Hindlimb muscle (tissue), 1 donor: ENCODE measurements at regions not wholly inside any gene's neighbourhood (a gene's known extent, or its start where the extent isn't known, plus 50 kb on each side); places are given as distances from the start of the nearest gene placed in this dataset.
"Not testable (repeated sequence)": the region's sequence is repeated elsewhere in the genome, so short reads cannot be mapped to it uniquely, and the experiment has no call there.

Experiments used
- DNase-seq: peaks from one replicate; pipeline ENCODE4 v3.0.0-alpha.2; 2013

- peak; percentile 6 for DNase-seq
Measured at GRCh38 chr4:187827631-187828030, 167.9 kb upstream of the ZFP42 start.

GRCh38 chr4:187839765-187840164, 155.8 kb upstream of the ZFP42 start:
- no peak for DNase-seq

- no peak for DNase-seq
Measured at GRCh38 chr4:187840814-187841213, 154.8 kb upstream of the ZFP42 start.

DNA sequence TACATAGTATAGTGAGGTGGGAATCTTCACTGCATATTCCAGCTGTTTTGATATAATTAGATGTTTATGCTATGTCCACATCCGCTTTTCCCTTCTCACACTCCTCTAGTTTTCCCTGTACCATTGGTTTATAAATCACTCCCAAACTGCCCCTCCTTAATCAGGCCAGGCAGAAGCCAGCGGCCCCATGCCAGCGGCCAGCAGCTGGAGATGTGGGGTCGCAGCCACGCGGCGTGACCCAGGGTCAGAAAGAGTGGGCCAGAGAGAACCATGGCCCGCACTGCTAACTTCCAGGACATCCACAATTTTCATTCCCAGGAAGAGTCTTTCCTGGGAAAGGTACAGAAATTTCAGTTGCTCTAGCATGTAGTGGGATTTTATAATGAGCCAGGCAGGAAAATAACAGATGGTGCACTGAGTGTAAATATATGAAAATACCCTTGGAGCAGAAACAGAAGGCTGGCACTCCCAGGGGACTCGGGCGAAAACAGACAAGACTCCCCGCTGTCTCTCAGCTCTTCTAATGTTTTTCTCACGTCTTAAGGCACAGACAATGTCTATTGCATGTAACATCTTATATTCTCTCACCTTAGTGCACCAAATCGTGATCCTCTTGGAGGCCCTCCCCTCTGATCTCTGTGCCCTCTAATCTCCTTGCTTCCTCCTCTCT, 145.9 kb upstream of the ZFP42 start:
- no peak for DNase-seq

GRCh38 chr4:187865914-187866313, 129.7 kb upstream of the ZFP42 start:
- no peak for DNase-seq

- no peak for DNase-seq
Measured at GRCh38 chr4:187883049-187883448, 112.5 kb upstream of the ZFP42 start.

DNA sequence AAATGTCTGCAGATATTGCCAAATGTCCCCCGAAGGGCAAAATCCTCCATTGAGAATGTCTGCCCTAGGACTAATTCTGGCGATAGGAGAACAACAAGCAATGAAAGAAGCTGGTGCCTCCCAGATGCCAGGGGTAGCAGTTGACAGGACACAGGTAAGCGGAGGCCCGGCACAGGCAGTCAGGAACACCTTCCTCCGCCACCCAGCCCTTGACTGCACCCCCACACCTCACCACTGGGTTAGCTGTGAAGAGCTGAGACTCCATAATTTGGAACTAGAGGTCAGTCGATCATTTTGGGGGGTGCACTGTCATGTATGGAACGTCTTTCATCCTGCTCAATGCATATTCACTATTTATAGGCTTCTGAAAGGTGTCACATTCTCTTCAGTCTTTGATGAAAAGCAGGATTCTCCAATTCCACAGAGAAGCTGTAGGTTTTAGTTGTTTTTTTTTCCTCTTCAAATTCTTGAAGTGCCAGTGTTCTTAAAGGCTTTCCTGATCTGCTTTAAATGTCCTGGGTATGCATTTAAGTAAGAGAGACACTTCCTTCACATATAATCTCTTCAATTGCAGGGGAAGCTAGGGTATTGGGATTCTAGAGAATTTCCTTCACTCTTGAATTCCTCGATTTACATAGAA, 111.6 kb upstream of the ZFP42 start:
- DNase-seq: no peak

DNA sequence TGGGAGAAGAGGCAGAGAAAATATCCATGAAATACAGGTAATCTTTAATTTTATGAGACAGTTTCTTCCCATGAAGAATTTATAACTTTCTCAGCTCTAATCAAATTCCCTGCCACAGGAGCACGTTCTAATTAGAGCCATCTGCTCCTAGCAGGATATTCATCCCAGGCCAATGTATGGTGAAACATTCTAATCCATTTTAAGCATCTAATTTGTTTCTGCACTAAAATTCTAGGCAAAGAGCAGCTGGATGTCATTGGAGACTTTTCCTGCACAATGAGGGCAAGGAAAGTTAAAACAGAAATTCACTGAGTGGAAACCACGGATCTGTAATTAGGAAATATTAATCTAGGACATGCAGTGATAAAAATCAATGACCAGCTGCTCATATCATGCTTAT, 107.7 kb upstream of the ZFP42 start:
- no peak for DNase-seq

GRCh38 chr4:187889651-187890050, 105.9 kb upstream of the ZFP42 start:
- no peak for DNase-seq

- no peak for DNase-seq
Measured at GRCh38 chr4:187893418-187893817, 102.2 kb upstream of the ZFP42 start.

DNA sequence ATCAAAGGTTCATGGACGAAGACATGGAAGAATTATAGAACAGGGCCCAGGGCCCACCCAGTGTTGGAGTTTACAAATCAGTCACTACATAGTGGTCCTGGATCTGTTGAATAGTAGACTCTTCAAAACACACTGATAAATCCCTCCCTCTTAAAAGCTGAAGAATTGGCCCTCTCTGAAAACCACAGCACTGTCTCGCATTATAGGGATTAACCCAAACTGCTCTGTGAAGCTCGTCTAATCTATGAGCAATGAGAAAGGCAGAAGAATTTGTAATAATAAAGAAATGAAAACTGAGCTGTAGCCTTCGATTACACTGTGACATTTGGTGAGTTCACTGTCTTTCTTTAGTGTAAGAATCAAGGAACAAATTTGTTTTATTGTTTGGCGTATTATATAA, 92.5 kb upstream of the ZFP42 start:
- DNase-seq: no peak

DNA sequence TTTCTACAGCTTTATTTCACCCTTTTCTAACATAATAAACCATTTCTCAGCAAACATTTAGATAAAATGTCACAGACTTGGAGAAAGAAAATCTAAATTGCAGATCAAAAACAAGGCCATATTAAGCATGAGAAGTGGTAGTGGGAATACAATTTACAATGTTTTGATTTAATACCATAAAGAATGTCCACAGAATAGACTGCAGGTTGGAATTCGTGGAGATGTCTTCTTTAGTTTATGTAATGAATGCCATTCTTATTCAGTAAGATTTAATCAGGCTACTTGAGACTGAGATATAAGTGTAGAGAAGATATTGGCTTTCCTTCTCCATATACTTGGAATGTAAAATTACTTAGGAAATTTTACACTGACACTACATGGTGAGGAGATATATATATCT, 91.9 kb upstream of the ZFP42 start:
- no peak for DNase-seq

DNA sequence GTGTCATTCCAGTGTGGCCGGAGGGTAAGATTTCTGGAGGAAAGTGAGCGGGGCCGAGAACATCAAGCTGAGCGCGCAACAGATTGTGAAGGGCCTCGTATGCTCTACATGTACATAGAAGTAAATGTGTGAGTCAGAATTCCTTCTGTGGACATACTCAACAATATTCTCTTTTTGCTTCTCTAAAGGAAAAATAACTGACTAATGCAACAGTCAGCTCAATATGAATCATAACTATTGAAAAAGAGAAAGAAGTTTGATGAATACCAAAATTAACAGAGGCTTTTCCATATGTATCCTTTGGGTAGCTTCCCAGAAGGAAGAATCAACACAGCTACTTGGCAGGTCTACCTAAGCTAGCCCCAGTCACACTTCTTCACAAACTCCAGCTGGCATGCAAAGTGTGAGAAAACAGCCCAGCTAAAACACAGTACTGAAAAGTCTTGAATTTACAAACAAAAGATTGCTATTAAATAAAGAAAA, 87.5 kb upstream of the ZFP42 start:
- peak; percentile 74 for DNase-seq

DNA sequence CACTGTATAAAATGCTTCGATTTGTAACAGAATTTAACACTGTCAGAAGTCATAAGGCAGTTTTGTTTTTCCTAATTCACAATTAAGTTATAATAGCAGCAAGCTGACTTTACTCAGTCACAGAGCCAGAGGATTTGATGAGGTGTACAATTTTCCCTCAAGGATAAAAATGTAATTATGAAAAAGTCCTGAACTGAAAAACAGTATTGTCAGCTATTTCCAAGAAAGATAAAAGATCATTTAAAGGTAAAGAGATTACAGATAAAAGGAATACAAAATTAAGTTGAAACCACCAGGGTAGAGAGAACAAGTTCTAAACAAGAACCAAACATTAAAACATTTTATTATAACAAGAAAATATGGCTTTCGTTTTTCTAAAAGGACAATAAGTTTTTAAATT, 86.8 kb upstream of the ZFP42 start:
- no peak for DNase-seq

GRCh38 chr4:187910741-187911140, 84.8 kb upstream of the ZFP42 start:
- no peak for DNase-seq

GRCh38 chr4:187915406-187915805, 80.2 kb upstream of the ZFP42 start:
- DNase-seq: not testable (repeated sequence)

DNA sequence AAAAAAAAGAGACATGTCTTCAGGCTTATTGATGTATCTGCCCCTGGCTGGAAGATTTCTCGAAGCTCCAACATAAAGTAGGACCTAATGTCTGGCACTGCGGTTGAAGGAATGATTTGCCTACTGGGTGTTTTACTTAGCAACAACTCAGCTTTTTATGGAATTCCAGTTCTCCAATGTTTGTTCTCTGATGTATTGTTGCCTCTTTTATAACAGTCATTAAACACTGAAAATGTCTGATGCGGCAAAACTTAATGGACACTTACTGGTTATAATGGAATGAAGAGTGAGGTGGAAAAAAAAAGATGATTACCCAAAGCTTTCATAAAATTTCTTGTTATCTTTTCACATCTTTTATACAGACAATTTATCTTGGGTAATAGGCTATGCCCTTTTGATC, 75.6 kb upstream of the ZFP42 start:
- no peak for DNase-seq

DNA sequence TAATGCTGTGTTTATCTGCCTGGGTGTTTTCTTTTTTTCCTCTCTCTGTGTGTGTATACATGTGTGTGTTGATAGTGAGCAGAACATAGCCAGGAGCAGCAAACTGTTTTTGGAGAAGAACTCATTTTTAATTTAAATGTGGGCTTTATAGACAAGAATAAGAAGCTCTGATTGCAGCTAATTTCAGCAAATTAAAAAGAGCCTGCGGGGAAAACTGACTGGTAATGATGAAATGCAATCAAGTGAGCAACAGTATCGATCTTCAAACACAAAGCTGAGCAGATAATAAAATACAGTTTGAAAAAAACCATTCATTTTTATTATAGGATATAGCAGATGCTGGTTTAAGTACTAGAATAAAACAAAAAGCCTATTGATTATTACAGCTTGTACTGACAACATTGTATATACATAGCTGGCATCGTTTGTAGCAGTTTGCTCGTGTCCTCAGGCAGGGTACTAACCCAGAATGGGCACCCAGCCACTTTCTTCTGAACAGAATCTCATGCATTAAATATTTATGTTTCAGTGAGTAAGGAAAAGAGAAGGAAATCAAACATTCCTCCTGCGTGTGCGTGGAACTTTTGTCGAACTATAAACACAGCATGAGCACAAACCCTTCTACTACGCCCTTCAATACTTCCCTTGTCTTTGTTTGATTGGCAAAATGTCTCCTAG, 73.5 kb upstream of the ZFP42 start:
- no peak for DNase-seq

DNA sequence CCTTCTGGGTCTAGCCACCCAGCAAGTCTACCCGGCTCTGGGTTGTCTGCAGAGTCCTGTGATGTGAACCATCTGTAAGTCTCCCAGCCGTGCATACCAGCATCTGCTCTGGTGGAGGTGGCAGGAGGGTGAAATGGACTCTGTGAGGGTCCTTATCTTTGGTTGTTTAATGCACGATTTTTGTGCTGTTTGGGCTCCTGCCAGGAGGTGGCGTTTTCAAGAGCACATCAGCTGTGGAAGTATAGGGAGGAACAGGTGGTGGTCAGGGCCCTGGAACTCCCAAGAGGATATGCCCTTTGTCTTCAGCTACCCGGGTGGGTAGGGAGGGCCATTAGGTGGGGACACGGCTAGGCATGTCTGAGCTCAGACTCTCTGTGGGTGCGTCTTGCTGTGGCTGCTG, 66.5 kb upstream of the ZFP42 start:
- no peak for DNase-seq

DNA sequence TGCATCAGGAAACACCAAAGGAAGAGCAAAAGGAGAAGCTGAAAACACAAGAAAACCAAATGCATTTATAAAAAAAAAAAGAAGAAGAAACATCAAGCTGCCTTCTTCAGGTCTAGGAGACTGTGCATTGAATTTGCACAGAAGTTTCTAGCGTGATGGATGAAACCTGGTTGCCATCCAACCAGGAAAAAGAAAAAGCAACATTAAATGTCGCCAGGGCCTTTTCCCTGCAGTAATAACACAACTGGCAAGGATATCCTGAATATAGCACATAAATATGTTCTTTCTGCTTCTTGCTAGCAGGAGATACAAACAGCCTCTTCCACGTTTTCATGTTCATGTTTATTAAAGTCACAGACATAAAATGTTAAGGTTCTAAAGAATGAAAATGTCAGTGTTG, 60.8 kb upstream of the ZFP42 start:
- DNase-seq: no peak

GRCh38 chr4:187937557-187937956, 58.0 kb upstream of the ZFP42 start:
- no peak for DNase-seq

GRCh38 chr4:187940299-187940698, 55.3 kb upstream of the ZFP42 start:
- no peak for DNase-seq

DNA sequence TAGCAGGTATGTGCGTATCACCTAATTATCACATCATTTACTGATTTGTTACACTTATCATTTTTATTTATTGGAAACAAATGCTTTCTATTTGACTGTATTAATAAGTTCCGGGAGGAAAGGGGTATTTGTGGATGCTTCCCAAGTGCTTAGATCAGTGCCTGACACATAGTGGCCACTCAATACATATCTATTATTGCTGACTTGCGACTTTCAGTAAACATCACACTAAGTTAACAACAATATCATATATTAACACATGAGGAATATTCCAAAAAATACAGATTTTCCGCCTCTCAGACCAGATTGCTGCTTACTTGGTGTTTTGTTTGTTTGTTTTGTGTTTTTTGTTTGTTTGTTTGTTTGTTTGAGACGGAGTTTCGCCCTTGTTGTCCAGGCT, 52.6 kb upstream of the ZFP42 start:
- no peak for DNase-seq

DNA sequence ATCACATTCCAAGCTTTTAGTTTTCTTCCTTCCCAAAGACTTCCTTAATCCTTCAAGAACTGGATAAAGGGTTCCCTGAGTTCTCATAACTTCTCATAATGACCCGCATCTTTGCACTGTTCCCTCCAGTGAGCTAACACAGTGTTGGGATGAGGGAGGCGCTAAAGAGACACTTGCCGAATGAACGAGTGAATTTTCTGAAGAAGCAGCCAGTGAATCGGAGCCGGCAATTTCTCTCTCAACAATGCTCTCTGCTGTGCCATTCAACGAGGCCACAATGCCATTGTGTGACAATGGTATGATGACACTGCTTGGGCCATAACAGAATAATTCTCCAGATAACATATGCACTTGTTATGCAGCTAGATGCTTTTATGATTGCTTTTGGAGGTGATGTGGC, 51.4 kb upstream of the ZFP42 start:
- DNase-seq: no peak
